C1 segment of cervical spinal cord (tissue), 14 donors: ENCODE measurements at regions not wholly inside any gene's neighbourhood (a gene's known extent, or its start where the extent isn't known, plus 50 kb on each side); places are given as distances from the start of the nearest gene placed in this dataset.

Experiments used
- DNase-seq, 14 donors: peaks; one replicate each; lab custom pipeline; 2025; lab: John Stamatoyannopoulos, UW

GRCh38 chr3:76586471-76586870 lies 453.4 kb upstream of the ROBO2 start:
- no peak for DNase-seq

GRCh38 chr3:76610150-76610549 lies 429.7 kb upstream of the ROBO2 start:
- DNase-seq = no peak

- DNase-seq = no peak
Observed at GRCh38 chr3:76615719-76616118, 424.2 kb upstream of the ROBO2 start.

GRCh38 chr3:76624164-76624563 lies 415.7 kb upstream of the ROBO2 start:
- DNase-seq = no peak

GRCh38 chr3:76627236-76627635 lies 412.7 kb upstream of the ROBO2 start:
- DNase-seq = no peak

GRCh38 chr3:76631251-76631650 lies 408.6 kb upstream of the ROBO2 start:
- DNase-seq = no peak

DNA sequence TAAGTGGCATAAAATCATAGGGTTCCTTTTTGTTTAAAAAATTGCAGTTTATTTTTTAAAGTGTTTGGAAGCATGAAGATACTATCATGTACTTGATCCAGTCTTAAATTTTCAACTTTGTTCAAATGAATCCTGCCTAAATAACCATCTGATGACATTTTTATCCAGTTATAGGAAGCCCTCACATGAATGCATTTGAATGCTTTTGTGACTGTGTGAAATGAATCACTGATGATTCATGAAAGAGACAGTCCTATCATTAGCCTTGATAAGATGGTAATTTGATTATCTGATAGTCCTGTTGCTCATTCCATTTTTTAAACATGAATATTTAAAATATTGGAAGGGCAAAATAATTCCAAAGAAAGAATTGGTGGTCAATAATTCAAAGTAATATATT lies 401.9 kb upstream of the ROBO2 start:
- no peak for DNase-seq

DNA sequence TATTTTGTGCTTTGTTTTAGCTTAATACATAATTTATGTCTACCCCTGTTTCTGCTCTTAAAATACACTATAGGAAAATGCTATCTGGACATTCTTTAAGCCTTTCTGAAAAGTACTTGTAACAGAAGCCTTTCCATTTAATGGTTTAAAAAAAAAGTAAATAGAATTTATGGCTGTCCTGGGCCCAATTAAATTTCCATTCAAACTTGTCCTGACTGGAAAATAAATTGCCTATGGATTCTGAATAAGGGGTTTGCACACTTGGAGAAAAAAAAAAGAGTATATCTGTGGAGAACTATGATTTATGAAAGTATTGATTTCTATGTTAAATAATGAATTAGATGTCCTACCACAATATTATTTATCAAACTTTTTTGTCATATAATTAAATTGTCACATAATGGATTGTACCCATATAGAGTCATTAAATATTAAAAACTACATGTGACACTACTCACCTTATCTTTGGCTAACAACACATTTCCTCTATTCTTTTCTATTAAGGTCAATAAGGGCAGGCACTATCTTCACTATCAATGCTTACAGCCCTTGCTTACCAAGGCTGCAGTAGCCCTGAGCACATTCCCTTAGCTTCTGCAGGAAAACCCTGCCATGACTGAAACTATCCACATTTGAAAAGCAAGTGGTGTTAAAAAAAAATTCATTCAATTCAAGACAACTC lies 396.1 kb upstream of the ROBO2 start:
- no peak for DNase-seq

GRCh38 chr3:76644305-76644675 lies 395.6 kb upstream of the ROBO2 start:
- no peak for DNase-seq

DNA sequence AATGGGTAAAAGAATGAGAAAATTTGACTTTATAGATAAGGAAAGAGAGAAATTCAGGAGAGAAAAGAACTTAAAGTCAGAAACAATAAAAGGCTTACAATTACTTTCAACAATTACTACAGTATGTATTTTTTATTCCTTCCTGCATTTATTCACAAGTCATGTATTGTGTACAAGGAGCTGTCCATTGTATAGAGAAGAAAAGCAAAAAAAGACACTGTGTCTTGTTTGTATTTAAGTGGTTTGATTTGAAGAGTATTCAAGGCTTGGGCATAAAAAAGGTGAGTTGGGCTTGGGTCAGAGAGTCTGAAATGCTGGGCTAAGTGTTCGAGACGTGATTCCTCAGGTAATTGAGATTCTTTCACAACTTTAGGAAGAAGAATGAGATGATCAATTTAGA lies 394.2 kb upstream of the ROBO2 start:
- no peak for DNase-seq

DNA sequence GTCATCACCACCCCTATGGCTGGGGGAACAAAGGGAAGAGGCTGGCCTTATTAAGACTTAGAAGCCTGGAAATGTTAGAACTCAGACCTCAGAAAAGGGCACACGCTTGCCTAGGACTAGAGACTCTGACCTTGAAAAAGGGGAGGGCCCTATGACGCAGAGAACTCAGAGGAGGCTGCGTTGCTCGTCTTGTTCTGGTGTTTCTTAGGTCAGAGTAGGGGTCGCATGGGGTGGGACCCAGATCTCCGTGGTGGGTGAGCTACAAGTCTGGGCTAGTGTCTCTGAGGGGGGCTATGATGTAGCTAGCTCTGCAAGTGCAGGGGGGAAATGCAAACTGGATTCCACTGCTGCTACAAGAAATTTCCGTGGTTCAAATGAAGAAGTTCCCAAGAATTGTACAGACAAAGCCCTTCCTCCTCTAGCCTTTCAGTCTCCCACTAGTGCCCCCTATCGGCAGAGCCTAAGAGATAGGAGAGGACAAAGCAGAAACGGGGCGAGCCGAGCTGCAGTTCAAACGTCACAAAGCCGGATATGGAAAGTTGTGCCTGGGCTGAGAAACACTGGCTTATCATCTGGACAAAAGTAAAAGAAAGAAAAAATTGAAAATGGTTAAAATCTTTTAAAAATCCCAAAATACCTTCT lies 392.9 kb upstream of the ROBO2 start:
- no peak for DNase-seq

- DNase-seq = no peak
Observed at GRCh38 chr3:76651784-76652183, 388.1 kb upstream of the ROBO2 start.

DNA sequence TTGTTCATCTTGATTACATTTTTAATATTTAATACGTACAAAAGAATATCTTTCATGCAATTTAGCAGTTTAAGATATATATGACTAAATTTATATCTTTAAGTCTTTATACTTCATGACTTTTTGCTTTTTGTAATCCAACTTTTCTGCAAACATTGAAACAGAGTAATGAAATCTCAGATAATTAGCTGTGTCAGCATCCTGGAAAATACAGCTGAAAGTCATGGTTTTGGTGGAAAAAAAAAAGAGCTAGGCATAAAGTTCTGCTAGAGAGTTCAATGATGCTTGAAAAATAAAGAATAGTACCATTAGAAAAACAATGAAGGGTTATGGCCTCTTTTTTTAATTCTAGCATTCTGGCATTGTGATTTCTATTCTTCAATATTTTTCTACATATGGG lies 387.4 kb upstream of the ROBO2 start:
- DNase-seq = no peak

DNA sequence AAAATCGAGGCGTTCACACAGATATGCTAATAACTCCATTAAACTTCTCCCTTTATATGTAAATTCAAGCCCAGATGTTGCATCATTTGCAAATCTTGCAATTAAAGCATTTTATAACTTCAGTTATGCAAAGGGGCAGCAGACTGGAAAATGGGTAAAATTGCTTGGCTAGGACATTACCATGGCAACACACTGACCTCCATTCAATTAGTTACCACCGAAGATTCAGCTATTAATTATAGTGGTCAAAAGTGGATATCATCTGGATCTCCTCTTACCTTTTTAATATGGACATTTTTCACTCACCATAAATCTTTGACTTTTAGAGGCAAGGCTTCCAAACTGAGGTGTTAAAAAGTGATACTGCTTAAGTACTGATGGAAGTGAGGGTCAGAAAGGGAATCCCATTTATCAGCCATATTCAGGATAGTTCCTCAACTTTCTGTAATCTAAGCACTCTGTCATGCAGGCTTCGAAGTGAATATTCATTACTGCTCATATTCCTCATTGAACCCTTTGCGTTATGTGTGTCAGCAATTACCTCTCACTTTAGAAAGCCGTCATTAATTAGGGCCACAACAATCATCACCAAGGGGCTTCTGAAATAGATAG lies 386.2 kb upstream of the ROBO2 start:
- DNase-seq = no peak

GRCh38 chr3:76656531-76657070 lies 383.3 kb upstream of the ROBO2 start:
- DNase-seq = no peak

- no peak for DNase-seq
Observed at GRCh38 chr3:76657909-76658308, 382.0 kb upstream of the ROBO2 start.

- no peak for DNase-seq
Observed at GRCh38 chr3:76661527-76662250, 378.2 kb upstream of the ROBO2 start.

GRCh38 chr3:76664816-76665215 lies 375.1 kb upstream of the ROBO2 start:
- DNase-seq = no peak

GRCh38 chr3:76668653-76669052 lies 371.2 kb upstream of the ROBO2 start:
- DNase-seq = no peak

DNA sequence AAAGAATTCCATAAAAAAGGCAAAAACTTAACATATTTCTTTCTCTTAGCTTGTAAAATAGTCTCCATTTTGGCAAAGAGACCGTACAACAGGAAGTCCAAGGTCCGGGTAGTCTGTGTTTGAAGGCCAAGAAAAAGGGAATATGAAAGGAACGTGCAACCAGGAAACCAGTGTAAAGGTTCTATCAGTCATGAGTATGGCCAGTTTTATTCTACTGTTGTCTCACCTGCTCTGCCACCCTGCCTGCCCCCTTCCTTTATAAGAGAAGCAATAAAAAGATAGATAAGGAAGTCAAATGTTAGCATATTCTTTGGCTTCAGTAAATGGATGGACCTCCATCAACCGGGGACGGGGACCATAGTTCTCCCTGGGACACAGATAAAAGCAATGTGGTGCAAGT lies 370.6 kb upstream of the ROBO2 start:
- no peak for DNase-seq

DNA sequence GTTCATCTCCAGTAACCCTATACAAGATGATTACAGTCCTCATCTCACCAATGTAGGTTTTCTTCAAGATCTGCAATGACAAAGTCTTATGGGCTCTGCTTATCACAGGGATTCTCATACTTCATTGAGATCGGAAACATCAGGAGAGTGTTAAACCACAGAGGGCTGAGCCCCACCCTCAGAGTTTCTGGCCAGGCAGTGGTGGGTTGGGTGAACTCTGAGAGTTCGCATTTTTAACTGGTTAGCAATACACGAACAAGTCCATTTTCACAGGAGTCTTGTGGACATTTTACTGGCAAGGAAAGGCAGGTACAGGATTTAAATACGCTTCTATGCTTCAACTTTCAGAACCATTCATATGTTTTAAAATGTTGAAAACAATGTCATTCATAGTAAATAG lies 366.7 kb upstream of the ROBO2 start:
- no peak for DNase-seq

DNA sequence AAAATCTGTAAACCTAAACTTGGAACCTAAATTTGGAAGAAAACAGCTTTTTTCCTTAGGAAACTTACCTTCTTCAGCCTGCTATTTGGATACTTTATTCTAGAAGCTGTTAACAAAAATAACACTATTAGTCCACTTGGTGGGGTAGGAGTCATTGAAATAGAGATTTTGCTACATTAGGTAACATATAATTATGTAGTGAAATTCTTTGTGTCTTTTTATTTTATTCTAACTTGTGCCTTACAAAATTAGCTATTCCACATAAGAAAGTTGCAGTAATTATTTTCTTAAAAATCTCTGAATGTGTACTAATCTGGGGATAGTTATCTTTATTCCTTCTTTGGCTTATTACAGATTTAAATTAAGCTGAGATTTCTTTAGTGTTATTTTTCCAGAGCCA lies 360.4 kb upstream of the ROBO2 start:
- DNase-seq = no peak
